AML-193 (cell line): ENCODE measurements at regions not wholly inside any gene's neighbourhood (a gene's known extent, or its start where the extent isn't known, plus 50 kb on each side); places are given as distances from the start of the nearest gene placed in this dataset.

Experiments
- DNase-seq, 2 experiments: peaks; one replicate each; lab custom pipeline; 2025; lab: John Stamatoyannopoulos, UW

DNA sequence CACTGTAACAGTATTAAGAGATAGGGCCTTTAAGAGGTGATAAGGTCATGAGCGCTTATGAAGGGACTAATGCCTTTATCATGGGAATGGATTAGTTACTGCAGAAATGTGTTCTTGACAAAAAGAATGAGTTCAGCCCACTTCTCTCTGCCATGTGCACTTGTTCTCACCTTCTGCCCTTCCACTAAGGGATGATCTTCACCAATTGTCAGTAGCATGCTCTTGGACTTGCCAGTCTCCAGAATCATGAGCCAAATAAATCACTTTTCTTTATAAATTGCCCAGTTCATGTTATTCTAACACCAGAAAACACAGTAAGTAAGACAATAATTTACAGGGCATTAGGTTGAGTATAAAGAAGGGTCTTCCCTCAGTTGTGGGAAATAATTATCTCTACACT, 189.1 kb downstream of the CRPPA start:
- no peak for DNase-seq

DNA sequence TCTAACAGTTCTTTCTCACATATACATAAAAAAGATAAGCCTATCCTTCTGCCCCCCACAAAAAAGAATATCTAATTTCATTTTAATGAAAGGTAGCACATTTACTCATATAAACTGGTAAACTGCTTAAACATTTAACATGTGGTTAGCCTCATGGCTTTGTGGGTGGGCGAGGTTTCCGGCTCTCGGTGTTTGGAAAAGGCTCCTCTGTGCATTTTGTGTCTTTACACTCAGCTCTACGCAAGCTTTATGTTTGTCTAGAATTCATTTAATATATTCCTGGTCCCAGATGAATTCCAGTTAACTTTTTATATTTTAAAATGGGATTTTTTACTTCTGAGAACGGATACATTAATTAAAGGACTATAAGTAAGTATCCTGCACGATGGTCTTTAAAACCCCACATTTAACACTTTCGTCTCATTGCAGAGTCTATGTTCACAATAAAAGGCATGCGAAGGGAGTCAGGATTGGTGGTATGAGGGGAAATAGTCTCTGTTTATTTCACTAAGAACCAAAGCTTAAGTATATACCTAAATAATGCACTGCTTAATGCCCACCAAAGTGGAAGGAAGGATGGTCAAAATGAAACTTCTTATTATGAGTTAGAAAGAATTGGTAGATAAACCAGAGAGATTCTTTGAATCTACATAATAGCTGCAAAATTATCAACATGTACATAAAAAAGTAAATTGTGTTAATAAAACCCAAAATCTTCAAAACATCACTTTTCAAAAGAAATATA, 197.2 kb downstream of the CRPPA start:
- no peak for DNase-seq

DNA sequence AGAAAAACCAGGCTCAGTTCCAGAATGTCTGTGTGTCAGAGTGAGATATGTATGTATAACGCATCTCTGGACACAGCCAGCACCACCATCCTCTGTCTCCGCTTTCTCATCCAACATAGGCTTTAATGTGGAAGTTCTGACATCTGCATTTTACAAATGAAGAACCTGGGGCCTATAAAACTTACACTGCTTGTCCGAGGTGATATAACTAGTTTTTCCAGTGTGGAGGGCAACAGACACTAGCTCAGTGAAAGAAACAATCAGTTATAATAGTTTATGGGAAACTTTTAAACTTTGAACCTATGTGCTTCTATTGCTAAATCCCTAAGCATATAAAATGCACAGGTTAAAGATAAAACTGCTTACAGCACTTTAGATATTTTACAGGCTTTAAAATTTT, 208.7 kb downstream of the CRPPA start:
- DNase-seq: no peak

GRCh38 chr7:16212032-16212431, 209.3 kb downstream of the CRPPA start:
- DNase-seq: no peak

- no peak for DNase-seq
Measured at GRCh38 chr7:16211402-16211925, 209.9 kb downstream of the CRPPA start.

DNA sequence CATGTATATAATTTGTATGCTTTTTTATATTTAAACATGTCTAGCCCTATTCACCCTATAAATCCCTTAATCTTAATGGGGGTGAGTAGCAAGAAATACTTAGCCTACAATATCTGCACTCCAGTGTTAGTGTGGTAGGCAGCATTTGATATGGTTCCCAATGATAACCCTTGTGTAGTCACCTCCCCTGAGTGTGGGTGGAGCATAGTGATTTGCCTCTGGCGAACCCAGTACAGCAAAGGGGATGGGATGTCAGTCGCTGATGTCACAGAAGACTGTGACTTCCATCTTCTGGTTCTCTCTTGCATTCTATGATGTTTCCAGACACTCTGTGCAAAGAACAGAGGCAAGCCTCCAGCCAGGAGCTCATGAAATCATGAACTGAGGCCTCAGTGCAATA, 211.2 kb downstream of the CRPPA start:
- DNase-seq: no peak

DNA sequence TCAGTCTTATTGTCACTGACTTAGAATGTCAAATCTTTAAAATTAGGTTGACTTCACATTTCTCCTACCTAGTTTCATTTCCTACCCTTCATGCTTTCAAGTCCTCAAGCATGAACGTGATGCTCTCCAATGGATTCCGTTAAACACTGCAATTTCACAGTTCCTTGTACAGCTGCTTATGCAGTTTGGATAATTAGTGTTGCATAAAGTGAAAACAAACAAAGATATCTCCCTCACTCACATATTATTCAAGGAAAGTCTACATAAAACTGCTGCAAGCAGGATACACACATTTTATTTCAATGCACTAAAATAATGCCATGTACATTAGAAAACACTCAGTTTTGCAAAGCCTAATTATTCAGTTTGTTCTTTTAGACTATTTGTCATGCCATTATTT, 214.0 kb downstream of the CRPPA start:
- DNase-seq: no peak

GRCh38 chr7:16205466-16205865, 215.9 kb downstream of the CRPPA start:
- no peak for DNase-seq

DNA sequence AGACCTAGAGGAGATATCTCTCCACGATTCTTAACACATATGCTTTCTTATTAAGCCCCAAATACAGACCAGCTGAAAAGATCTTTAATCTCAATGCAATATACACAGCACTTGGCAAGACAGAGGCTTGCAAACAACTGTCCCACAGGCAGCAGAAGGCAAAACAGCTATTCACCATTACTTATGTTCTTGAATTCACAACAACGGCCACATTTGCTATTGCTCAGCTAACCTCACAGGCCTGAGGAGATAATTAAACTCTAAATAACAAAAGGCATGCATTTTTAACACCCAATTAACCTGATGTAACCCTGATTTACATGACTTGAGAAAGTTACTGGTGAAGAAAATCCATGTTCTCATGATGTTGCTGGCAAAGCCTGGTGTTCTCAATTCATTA, 216.4 kb downstream of the CRPPA start:
- DNase-seq: no peak

DNA sequence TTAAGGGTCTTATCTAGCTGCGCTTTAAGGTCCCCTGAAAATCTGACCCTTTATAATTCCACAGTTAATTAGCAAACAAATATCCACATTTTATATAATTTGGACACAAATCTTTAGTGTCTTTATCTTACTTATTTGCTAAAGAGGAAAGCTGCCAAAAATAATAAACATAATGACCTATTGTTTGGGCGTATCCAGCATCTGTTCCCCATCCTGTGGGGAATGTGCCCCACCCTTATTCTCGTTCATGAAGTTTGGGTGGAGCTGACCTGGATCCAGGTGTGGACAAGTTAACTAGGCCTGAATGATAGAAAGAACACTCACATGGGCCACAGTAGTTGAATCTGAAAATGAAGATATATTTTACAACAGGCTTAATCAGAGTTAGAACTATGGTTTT, 218.3 kb downstream of the CRPPA start:
- DNase-seq: no peak

DNA sequence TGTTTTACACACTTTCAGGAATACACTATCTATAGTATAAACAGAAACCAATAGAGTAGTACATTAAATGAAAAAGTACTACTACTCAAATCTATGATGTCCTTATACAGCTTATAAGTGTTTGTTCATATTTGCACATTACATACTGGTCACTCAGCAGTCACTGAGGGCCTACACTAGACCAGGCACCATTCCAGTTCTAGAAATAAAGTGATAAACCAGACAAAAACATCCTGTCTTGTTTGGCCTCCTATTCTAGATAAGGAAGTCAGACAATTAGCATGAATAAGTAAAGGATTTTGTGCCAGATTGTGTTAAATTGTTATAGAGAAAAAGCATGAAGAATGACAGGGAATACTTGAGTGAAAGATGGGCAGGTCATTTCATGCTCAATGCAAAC, 219.0 kb downstream of the CRPPA start:
- DNase-seq: no peak

GRCh38 chr7:16200591-16200990, 220.7 kb downstream of the CRPPA start:
- no peak for DNase-seq

DNA sequence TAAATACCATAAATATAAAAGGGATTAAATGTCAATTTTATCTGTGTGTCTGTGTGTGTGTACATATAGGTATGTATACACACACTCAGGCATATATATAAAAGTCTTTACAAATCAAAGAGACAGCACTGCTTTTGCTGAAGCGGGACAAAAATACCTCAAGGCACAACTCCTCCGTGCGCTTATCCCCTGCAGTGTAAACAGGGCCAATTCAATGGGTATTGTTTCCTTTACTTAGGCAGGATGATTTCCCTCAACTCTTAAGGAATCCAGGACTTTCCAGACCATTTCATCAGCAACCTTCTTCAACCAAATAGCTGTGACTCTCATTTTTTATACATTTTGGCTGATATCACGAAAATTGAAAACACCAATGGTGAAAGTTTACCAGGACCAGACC, 227.7 kb downstream of the CRPPA start:
- DNase-seq: no peak

DNA sequence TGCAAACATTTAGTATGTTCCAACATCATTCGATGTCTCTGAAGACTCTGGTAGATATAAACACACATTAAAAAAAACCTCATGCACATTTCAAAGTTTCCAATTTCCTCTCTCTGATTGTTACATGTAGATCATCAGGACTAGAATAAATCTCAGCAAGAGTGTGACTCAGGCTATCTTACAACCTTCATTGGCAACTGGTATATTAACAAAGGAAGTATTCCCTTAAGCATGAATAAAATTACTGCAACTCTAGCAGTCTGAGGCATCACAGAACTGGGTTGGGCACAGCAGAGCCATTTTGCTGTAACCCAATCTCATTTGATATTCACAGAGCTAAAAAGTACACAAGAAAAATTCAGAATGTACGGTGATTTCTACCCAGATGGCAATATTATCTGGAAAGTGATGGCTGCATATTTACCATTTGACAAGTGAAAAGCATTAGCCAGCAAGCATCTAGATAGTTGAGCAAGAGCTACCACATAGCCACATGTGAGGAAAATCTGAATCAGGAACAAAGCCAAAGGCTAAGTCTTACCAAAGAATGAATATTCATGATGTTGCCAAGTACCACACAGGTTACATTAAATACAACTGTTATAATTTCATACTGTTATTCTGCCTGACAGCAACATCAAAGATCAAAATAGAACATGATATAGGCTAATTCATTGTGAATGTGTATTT, 232.2 kb downstream of the CRPPA start:
- no peak for DNase-seq

GRCh38 chr7:16187131-16187530, 234.2 kb downstream of the CRPPA start:
- no peak for DNase-seq

GRCh38 chr7:16178585-16178984, 242.8 kb downstream of the CRPPA start:
- no peak for DNase-seq

DNA sequence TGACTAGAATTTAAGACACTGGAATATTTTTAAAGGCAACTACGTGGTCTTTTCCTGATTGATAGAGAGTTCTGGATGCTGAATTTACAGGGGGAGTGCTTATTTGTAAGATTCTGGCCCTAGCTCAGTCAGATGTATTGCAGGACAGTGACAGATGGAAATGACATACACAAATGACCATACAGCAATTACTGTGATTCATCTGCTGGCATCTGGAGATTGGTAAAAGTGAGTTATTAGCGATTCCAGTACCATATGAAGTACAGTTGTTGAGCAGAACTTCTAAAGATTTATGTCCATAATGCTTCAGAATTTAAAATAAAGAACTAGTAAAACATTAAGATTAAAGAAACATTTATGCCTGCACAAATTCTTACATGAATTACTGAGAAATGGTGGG, 243.2 kb downstream of the CRPPA start:
- no peak for DNase-seq

- no peak for DNase-seq
Measured at GRCh38 chr7:16174253-16174652, 247.1 kb downstream of the CRPPA start.

- no peak for DNase-seq
Measured at GRCh38 chr7:16172366-16172765, 249.0 kb downstream of the CRPPA start.

- DNase-seq: peak; percentile 32 to 43
Measured at GRCh38 chr7:16171928-16172327, 249.4 kb downstream of the CRPPA start.

GRCh38 chr7:16170671-16171070, 250.7 kb downstream of the CRPPA start:
- no peak for DNase-seq

GRCh38 chr7:16169537-16169936, 251.8 kb downstream of the CRPPA start:
- no peak for DNase-seq

GRCh38 chr7:16167526-16167925, 253.8 kb downstream of the CRPPA start:
- no peak for DNase-seq

GRCh38 chr7:16144361-16144760, 277.0 kb downstream of the CRPPA start:
- DNase-seq: no peak
